Esophagus muscularis mucosa (tissue), 4 donors: ENCODE measurements at regions not wholly inside any gene's neighbourhood (a gene's known extent, or its start where the extent isn't known, plus 50 kb on each side); places are given as distances from the start of the nearest gene placed in this dataset.

Experiments used
- DNase-seq: peaks from one replicate; pipeline ENCODE4 v3.0.0-alpha.2; 2017; ENCODE audit errors: extremely low spot score
- H3K27ac ChIP-seq, 4 donors: fragments of 200-600 bp; sonication (generic); replicated peaks in 1 of 4; 1 replicate in 3 of 4; 2 replicates in 1 of 4; pipeline ENCODE4 v1.5.1; 2016 to 2019; ENCODE audit warnings: mild to moderate bottlenecking in 1 of 4
- H3K27me3 ChIP-seq, 4 donors: fragments of 200-600 bp; sonication (generic); one replicate each; pipeline versions ENCODE4 v1.5.1 to v1.6.0; 2016 to 2019
- H3K36me3 ChIP-seq, 4 donors: fragments of 200-600 bp; sonication (generic); one replicate each; pipeline ENCODE4 v1.5.1; 2016 to 2019
- H3K4me1 ChIP-seq, 4 donors: fragments of 200-600 bp; sonication (generic); one replicate each; pipeline ENCODE4 v1.5.1; 2016 to 2019
- H3K4me3 ChIP-seq, 4 donors: fragments of 200-600 bp; sonication (generic); 1 replicate in 2 of 4; 2 replicates in 2 of 4; pipeline ENCODE4 v1.5.1; 2016 to 2019; ENCODE audit warnings: mild to moderate bottlenecking in 4 of 4, moderate library complexity in 1 of 4
- H3K9me3 ChIP-seq, 4 donors: fragments of 200-600 bp; sonication (generic); 1 replicate in 3 of 4; 2 replicates in 1 of 4; pipeline ENCODE4 v1.5.1; 2016 to 2019
- EP300 ChIP-seq: sonication (generic); formaldehyde crosslinking; IDR thresholded peaks from one replicate; pipeline ENCODE4 v1.6.1; 2017; ENCODE audit warnings: antibody characterized with exemption
- POLR2A ChIP-seq: fragments of 450-650 bp; IDR thresholded peaks from one replicate; pipeline ENCODE4 v1.6.1; 2017; ENCODE audit warnings: antibody characterized with exemption, moderate library complexity, mild to moderate bottlenecking, low read depth
- POLR2AphosphoS5 ChIP-seq, 2 donors: sonication (generic); formaldehyde crosslinking; IDR thresholded peaks; one replicate each; pipeline ENCODE4 v1.6.1; 2017; ENCODE audit warnings: antibody characterized with exemption in 2 of 2
- WGBS: methylation state at CpG from one replicate; pipeline ENCODE4 v1.1.5; 2018; 5-methylcytosine and 5-hydroxymethylcytosine counted together
- intact Hi-C: fragments of 100-400 bp; cut with DNase I; formaldehyde crosslinking; loops from one replicate; pipeline ENCODE4 v1.15.1; 2023
- TF ChIP-seq, protein P1 (sequence below), 3 experiments: fragments of 200-600 bp in 2 of 3; fragments of 450-650 bp in 1 of 3; sonication (generic) in 2 of 3; IDR thresholded peaks; one replicate each; pipeline ENCODE4 v1.5.1; 2017 to 2019; ENCODE audit warnings: antibody characterized with exemption in 3 of 3, mild to moderate bottlenecking in 2 of 3, moderate library complexity in 1 of 3

DNA sequence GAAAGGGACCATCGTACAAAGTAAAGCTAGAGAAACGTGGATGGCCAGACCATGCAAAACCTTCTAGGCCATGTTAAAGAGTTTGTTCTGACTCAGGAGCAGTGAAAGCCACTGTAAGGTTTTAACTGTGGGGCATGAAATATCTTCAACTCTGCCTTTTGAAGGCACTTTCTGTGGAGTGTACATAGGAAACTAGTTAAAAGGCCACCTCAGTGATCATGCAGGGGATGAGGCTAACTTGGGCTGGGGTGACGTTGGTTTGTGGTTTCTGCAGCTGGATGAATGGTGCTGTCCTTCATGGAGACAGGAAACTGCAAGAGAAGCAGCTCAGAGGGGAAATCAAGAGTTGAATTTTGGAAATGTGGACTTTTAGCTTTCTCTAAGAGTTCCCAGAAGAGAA lies 190.7 kb downstream of the CDCA7 start:
- intact Hi-C loops: no loop called here
- TF ChIP-seq EP300: no peak
- TF ChIP-seq POLR2AphosphoS5 (IDR thresholded peaks at IDR 0.05): no peak
- TF ChIP-seq, protein P1, sequence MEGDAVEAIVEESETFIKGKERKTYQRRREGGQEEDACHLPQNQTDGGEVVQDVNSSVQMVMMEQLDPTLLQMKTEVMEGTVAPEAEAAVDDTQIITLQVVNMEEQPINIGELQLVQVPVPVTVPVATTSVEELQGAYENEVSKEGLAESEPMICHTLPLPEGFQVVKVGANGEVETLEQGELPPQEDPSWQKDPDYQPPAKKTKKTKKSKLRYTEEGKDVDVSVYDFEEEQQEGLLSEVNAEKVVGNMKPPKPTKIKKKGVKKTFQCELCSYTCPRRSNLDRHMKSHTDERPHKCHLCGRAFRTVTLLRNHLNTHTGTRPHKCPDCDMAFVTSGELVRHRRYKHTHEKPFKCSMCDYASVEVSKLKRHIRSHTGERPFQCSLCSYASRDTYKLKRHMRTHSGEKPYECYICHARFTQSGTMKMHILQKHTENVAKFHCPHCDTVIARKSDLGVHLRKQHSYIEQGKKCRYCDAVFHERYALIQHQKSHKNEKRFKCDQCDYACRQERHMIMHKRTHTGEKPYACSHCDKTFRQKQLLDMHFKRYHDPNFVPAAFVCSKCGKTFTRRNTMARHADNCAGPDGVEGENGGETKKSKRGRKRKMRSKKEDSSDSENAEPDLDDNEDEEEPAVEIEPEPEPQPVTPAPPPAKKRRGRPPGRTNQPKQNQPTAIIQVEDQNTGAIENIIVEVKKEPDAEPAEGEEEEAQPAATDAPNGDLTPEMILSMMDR (IDR thresholded peaks at IDR 0.05): no peak
- no peak for TF ChIP-seq POLR2A
- WGBS: 63% methylated on average over 3 of the region's 3 CpGs
- H3K27me3 ChIP-seq: no peaks in the 10 kb centered on the region
- DNase-seq: no peak
- H3K4me3 ChIP-seq: no peak overlapping the region
- H3K27ac ChIP-seq: no peak overlapping the region
- no peaks in the 10 kb centered on the region for H3K36me3 ChIP-seq
- no peaks in the 10 kb centered on the region for H3K9me3 ChIP-seq
- H3K4me1 ChIP-seq: no peaks in the 10 kb centered on the region

DNA sequence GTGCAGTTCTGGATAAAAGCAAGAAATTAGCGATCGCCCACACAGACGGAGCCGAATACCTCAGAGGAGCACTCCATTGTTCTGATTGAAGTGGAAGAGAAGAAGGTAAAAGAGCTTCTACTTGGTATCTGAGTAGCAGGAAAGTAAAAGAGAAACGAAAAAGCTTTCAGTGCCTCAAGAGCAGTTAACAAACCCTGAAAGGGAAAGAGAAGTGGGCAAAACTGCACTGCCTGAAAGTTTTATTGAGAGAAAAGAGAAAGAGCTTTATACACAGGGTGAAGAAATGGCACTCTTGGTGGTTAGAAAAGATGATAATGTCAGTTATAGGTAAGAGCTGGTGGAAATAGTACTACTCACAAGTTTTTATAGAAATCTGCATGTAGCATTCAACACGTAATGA lies 192.8 kb downstream of the CDCA7 start:
- WGBS: 89% methylated on average over 6 of the region's 6 CpGs
- Histone ChIP-seq H3K9me3 (no peaks in the 10 kb centered on the region), H3K27ac (no peak overlapping the region), H3K4me3 (no peak overlapping the region), H3K4me1 (no peaks in the 10 kb centered on the region), H3K27me3 (no peaks in the 10 kb centered on the region), H3K36me3 (no peaks in the 10 kb centered on the region)
- no peak for DNase-seq
- TF ChIP-seq, protein P1 (IDR thresholded peaks at IDR 0.05): no peak
- no peak for TF ChIP-seq POLR2AphosphoS5 (IDR thresholded peaks at IDR 0.05)
- TF ChIP-seq EP300: no peak
- TF ChIP-seq POLR2A: no peak
- intact Hi-C loops: no loop called here

DNA sequence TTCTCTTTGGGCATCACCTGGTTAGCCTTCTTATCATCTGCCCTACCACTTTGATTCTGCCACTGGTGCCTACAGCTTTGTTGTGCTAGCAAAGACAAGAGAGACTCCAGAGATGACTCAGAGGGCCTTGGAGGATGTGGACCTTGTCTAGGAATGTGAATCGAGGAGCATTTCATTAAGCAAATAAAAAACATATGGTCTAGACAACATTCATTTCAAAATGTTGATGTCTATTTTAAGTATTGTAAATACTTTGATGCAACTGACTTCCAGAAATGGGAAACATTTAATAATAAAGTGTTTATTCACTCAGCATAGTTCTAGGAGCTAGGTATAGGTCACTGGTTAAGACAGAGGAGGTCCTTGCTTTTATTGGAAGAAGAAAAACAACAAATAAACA lies 195.5 kb downstream of the CDCA7 start:
- DNase-seq: no peak
- 78% methylated on average over 1 of the region's 1 CpG for WGBS
- no peak for TF ChIP-seq EP300
- TF ChIP-seq POLR2AphosphoS5 (IDR thresholded peaks at IDR 0.05): no peak
- TF ChIP-seq POLR2A: no peak
- TF ChIP-seq, protein P1 (IDR thresholded peaks at IDR 0.05): no peak
- Histone ChIP-seq H3K4me3 (no peak overlapping the region), H3K27me3 (peaks cover 0 to 5% (median 0%) of the 10 kb centered on the region in 4 donors), H3K4me1 (no peaks in the 10 kb centered on the region), H3K36me3 (no peaks in the 10 kb centered on the region), H3K9me3 (no peaks in the 10 kb centered on the region), H3K27ac (no peak overlapping the region)
- intact Hi-C loops: no loop called here

DNA sequence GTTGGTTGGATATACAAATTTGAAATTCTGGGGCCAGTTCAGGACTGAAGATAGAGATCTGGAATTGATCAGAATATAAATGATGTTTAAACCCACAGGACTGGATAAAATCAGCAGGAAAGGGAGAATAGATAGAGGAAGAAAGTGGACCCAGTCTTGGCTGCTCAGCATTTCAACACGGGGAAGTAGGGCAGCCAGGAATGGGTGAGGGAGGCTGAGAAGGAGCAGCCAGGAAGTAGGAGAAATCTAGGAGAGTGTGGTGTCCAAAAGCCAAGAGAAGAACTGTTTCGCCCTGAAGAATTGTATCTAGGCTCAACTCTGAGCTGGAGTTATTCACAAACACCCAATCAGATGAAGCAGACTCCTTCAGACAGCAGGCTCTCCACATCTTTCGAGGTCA lies 197.9 kb downstream of the CDCA7 start:
- WGBS: 87% methylated on average over 3 of the region's 3 CpGs
- TF ChIP-seq POLR2AphosphoS5 (IDR thresholded peaks at IDR 0.05) (no peak), EP300 (no peak), POLR2A (no peak)
- TF ChIP-seq, protein P1 (IDR thresholded peaks at IDR 0.05): no peak
- Histone ChIP-seq H3K4me3 (no peak overlapping the region), H3K4me1 (peaks cover 0 to 5% (median 0%) of the 10 kb centered on the region in 4 donors), H3K36me3 (no peaks in the 10 kb centered on the region), H3K9me3 (no peaks in the 10 kb centered on the region), H3K27ac (no peak overlapping the region), H3K27me3 (peaks cover 0 to 19% (median 3%) of the 10 kb centered on the region in 4 donors)
- DNase-seq: no peak
- intact Hi-C loops: no loop called here

DNA sequence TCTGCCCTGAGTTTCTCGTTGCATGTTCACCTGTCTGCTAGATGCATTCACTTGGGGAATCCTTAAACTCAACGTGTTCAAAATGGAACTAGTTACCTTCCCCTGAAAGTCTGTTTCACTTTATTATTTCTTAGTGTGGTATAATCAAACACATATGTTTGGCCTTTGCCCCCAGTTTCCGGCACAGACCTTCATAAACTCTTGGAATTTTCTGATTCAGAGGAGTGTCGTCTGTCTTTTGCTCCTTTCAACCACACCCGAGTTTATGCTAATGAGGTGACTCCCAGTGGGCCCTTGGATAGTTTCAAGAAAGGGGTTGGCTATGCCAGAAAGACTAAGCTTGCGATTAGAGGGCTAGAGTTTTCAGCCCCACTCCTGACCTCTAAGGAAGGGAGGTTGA lies 198.9 kb downstream of the CDCA7 start:
- H3K9me3 ChIP-seq: no peaks in the 10 kb centered on the region
- peaks cover 0 to 5% (median 0%) of the 10 kb centered on the region in 4 donors for H3K4me1 ChIP-seq
- H3K27ac ChIP-seq: no peak overlapping the region
- intact Hi-C loops: no loop called here
- H3K27me3 ChIP-seq: peaks cover 0 to 29% (median 3%) of the 10 kb centered on the region in 4 donors
- DNase-seq: no peak
- TF ChIP-seq POLR2AphosphoS5 (IDR thresholded peaks at IDR 0.05) (no peak), POLR2A (no peak), EP300 (no peak)
- TF ChIP-seq, protein P1 (IDR thresholded peaks at IDR 0.05): no peak
- no peak overlapping the region for H3K4me3 ChIP-seq
- 55% methylated on average over 6 of the region's 6 CpGs for WGBS
- no peaks in the 10 kb centered on the region for H3K36me3 ChIP-seq
